HG03060 (cell line): ENCODE measurements at regions not wholly inside any gene's neighbourhood (a gene's known extent, or its start where the extent isn't known, plus 50 kb on each side); places are given as distances from the start of the nearest gene placed in this dataset.
"Not testable (repeated sequence)": the region's sequence is repeated elsewhere in the genome, so short reads cannot be mapped to it uniquely, and the experiment has no call there.

Experiments
- ATAC-seq: cut with Tn5 transposase; IDR thresholded peaks from one replicate; pipeline ENCODE4 v1.9.1; 2021; ENCODE audit warnings: low read depth, moderate number of reproducible peaks; ENCODE audit not compliant: unreplicated experiment

DNA sequence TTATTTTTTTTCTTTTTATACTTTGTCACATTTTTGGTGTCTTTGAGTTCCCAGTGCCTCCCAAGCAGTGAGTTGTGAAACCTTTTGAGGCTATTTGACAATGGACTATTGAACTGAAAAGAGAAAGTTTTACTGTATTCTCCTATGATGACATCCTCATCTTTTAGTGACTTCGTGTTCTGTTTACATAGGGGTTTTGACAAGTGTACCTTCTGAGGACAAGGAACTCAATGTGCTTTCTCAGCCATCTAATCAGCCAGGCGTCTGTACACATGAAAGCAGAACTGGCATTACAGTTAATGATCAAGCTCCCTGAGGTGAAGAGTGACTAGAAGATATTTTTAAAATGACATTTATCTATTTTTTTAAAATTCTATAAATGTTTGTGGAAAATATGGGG lies 175.5 kb downstream of the ANXA1 start:
- no peak for ATAC-seq

DNA sequence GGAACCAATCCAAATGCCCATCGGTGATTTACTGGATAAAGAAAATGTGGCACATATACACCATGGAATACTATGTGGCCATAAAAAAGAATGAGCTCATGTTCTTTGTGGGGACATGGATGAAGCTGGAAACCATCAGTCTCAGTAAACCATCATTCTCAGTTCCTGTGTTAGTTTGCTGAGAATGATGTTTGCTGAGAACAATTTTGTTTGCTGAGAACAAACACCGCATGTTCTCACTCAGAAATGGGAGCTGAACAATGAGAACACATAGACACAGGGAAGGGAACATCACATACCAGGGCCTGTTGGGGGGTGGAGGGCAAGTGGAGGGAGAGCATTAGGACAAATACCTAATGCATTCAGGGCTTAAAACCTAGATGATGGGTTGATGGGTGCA lies 185.5 kb downstream of the ANXA1 start:
- ATAC-seq: not testable (repeated sequence)

DNA sequence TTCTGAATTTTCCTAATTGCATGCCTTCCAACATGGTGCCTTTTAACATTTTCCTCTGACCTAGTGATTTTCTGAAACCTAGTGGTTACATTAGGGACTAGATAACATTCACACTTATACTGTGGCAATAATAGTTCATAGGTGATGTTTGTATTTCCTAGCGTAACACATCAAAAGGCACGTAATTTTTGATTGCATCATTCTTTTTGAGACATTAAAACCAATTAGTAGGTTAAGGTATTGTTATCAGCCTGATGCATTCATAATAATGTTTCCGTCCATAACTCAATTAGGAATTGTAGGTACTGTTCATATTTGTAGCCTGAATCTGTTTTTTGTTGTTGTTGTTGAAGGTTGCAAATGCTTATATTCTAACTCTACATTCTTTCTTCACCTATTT lies 192.4 kb downstream of the ANXA1 start:
- ATAC-seq: no peak

DNA sequence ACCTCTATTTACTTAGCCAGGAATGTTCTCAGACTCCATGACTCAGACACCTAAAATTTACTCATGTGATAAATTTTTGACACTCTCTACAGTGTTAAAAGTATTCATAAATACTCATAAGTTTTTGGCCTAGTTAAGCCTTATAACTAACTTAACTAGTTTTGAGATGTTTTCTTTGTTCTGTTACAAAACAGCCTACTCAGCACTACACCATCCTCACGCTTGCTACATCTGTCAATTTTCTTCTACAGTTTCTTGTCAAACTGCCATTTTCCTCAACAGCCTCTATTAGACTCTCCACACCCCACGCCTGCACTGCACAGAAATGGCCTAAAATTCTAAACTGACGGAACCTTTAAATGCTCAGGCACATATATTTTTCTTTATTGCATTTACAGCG lies 195.5 kb downstream of the ANXA1 start:
- no peak for ATAC-seq

DNA sequence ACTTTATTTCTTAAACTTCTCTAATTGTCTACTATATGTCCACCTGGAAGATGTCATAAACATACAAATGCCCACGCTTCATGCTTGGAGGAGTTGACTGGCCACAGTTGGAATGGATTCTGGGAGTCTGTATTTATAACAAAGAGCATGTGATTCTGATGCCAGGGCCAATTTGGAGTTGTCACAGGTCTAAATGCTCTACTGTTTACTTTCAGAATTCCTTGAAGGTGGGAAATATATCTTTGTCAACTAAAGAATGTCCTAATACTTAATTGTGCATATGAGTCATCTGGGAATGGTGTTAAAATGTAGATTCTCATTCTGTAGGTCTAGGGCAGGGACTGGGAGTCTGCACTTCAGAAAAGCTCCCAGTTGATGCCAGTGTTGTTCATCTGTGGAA lies 196.1 kb downstream of the ANXA1 start:
- no peak for ATAC-seq

DNA sequence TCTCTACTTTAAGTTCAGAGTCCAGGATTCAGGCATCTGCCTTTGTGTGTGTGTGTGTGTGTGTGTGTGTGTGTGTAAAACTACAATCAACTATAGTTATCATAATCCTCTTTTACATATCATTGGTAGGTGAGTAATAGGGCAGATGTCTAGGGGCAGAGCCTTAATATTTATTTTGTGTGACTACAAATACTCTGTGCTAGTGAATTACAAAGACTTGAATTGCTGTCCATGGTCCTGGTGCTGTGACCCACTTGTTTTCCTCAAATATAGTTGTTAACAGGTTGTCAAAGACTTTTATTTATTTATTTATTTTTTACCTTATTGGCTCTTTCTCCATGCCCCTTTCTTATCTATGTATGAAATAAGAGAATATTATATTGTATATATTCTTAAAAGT lies 196.8 kb downstream of the ANXA1 start:
- no peak for ATAC-seq

DNA sequence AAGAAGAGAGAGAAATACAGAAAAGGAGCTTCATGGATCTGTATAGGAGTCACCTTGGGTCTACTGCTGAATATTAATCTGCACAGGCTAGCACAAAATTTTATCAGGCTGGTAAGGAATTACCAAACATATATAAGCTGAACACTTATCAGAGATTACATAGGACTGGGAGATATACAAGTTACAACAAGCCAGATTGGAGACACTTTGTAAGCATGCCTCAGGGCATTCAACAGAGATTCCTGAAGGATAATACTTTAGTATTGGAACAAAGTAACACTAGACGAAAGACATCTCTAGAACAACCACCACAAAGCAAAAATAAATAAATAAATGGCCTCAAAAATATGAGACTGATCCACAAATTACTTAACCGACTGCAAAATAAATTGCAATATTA lies 197.8 kb downstream of the ANXA1 start:
- no peak for ATAC-seq

DNA sequence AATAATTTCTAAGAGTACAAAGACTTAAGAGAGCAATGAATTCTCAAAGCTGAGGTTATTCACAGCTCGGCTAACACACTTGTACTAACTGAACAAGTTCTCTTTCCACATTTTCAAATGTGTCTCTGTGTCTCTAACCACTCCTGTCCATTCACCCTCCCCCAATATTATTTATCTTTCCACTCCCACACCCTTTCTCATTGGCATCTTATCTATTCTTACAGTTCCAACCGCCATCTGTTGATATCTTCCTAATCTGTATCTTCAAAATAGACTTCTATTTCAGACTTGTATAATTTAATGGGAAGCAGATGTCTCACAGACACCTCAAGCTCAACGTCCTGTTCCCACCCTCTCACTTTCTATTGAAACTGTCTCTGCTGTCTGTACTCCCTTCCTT lies 205.9 kb downstream of the ANXA1 start:
- ATAC-seq: no peak

DNA sequence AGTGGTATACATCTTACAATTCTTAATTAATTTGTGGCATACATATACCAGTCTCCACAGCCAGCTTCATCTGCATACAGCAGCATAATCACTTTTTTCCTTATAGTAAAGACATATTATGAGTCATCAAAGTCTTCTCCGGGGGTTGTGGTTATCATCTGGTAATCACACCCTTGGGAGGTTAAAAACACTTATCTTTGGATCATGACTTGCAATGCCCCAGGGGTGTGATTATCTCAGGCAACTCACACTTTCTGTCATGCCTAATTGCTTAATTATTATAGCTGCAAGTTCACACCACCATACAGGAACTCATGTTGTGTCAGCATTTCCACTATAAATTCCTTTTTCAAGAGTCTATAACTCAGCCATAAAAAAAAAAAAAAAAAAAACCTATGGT lies 218.4 kb downstream of the ANXA1 start:
- ATAC-seq: no peak

DNA sequence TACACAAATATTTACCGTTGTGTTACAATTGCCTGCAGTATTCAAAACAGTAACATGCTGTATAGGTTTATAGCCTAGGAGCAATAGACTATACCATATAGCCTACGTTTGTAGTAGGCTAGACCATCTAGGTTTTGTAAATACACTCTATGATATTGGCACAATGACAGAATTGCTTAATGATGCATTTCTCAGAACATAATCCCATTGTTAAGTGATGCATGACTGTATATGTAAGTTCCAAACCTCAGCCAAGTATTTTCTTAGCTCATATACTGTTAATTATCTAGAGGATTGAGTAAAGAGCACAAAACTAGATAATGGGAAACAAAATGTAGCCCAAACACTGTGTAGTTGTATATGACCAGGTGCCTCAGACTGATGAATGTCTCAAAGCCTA lies 220.1 kb downstream of the ANXA1 start:
- no peak for ATAC-seq

DNA sequence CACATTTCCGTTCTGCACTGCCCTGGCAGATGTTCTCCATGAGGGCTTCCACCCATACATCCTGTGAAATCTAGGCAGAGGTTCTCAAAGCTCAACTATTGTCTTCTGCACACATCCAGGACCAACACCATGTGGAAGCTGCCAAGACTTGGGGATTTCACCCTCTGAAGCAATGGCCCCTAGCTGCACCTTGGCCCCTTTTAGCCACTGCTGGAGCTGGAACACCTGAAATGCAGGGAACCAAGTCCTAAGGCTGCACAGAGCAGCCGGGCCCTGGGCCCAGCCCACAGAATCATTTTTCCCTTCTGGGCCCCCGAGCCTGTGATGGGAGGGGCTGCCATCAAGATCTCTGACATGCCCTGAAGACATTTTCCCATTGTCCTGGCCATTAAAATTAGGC lies 228.7 kb downstream of the ANXA1 start:
- no peak for ATAC-seq

DNA sequence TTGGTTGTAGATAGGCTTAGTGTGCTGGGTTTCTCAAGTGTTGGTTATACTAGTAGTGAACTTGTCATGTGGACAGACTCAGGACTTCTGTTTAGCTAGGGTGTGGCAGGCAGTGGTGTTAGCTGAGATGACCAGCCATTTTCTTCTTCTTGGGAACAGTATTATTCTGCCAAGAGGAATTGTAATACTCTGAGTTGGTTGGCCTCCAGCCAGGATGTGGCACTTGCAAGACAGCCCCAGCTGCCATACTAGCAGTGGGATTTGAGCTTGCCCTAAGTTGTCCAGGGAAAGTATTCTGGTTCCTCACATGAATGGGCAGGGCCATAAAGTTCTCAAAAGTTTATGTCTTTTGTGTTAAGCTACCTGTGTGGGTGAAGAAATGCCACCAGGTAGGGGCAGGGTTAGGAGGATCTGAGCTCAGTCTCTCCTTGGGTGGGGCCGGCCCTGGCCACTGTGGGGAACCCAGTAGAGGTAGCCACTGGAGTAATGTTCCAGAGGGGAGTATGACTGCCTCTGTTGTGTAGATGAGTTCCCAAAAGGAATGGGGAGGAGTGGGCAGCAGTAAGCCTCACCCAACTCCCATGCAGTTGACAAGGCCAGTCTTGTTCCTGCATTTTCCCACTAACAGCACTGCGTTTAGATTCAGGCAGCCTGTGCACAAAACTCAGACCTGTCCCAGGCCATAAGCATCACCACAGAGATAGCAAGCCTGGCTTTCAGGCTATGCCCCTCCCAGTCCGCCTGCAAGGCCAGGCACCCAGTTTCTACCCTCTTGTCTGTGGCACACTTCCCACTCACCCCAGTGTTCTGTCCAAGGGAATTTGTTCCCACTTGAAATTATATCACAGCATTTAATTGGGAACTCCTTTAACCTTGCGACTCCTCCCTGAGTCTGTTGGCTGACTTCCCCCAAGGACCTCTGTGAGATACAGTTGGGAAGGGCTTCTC lies 250.7 kb downstream of the ANXA1 start:
- no peak for ATAC-seq

DNA sequence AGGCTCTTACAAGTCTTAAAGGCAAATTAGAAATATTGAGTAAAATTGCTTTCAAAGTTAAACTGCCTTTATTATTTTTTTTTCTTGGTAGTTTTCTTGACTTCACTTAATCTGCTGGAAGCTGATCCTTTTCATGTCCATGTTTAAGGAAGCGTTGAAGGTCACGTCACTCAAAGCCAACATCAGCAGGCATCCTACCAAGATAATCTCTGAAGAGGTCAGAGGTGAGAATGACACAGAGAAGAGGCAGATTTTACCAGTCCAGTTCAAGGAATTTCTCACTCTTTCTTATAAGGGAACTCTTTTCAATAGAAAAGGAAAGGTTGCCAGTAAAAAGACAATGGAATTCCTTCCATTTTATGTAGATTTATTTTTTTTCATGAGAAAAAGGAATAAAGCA lies 259.8 kb downstream of the ANXA1 start:
- ATAC-seq: no peak

DNA sequence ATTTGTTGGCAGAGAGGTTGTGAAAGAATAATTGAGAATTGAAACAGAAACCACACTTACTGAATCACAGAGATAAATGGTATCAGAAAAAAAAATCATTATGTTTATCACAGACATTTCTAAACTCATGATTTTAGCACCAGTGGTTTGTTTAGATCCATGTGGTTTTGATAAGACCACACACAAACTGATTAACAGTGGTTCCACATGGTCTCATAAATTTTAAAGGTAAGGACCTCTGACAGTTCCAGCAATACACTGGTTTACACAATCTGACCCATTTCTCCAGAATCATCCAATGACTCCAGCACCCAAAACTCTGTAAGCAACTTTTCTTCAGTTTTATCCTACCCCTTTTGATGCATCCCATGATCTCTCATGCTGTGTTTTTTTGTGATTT lies 261.2 kb downstream of the ANXA1 start:
- no peak for ATAC-seq

DNA sequence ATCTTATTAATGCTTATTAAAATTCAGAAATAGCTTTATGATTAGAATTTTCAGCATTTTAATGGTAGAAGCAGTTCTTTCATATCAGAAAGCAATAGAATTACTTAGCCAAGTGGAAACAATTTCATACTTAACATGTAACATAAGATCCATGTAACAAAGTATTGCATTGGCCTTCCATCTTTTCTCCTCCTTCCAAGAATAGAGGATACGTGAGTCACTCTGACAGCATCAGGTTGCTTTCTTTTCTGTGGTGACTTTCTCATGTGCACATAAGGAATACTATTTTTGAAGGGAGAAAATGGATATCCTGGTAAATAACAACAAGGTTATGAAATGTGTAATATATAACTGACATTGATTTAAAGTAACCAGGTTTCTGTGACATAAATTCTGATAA lies 272.2 kb downstream of the ANXA1 start:
- no peak for ATAC-seq

DNA sequence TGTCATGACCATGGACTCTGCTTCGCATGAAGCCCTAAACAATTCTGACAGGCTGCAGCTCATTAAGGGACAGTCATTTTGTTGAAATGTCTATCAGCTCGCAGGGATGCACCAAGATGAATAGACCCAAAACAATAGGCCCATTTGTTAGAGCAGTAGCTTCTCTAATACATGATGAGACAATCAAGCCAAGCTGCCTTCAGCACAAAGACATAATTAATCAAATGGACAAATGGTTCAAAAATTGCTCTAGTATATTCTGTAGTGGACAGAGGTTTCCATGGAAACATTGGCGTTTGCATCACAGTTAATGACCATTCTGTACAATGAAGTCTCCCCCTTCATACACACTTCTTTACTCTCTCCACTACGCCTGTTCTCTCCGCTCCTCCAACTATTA lies 274.6 kb downstream of the ANXA1 start:
- ATAC-seq: no peak

DNA sequence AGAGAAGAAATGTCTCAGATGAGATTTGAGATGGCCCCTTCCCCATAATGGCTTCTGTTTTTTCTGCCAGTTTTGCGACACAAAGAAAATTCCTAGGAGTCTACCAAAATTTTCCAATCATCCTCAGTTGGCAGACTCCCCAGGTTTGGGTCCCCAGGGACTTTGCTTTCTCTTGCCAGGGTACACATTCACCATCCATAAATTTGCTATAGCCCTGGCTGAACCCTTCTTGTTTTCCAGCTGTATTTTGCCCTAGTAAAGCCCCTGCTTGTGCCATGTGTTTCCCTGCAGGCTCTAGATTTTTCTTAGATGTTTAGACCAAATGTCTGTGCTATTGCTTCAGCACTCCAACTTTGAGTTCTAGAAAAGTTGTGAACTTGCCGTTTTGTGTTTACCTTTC lies 283.2 kb downstream of the ANXA1 start:
- no peak for ATAC-seq

DNA sequence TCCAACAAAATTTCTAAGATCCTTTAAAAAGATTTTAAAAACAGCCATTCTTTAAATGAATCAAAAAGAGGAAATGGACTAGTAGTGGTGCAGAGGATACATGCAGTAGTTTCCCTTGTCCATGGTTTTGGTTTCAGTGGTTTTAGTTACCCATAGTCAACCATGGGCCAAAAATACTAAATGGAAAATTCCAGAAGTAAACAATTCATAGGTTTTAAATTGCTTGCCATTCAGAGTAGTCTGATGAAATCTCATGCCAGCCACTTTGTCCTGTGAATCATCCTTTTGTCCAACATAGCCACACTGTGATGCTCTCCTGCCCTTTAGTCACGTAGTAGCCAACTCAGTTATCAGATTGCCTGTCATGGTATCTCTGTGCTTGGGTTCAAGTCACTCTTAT lies 286.1 kb downstream of the ANXA1 start:
- ATAC-seq: peak; percentile 67

DNA sequence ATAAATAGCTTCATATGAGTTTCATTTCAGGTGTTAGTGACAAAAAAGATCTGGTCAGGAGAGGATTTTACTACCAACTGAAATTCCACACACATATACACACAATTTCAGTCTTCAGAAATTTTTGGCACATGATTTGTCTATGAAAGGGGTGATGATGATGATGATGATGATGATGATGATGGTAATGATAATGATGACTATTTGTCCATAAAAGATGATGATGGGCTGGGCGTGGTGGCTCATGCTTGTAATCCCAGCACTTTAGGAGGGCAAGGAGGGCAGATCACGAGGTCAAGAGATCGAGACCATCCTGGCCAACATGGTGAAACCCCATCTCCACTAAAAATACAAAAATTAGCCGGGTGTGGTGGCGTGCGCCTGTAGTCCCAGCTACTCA lies 288.2 kb downstream of the ANXA1 start:
- not testable (repeated sequence) for ATAC-seq

DNA sequence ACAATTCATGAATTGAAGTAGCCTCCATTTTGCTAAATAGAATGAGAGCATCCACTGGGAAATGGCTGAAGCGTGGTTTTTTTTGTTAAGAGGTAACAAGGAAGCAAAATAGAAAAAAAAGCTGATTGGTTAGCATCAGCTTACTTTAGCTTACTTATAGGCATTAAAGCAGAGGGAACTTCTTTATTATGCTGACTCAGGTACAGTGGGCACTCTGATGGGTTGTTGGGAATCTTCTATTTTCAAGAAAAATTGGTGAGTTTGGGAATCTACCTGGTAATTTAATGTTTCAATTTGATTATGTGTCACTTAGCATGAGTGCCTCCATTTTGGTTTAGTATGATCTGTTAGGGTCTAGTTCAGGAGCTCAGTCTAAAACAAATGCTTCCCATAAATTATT lies 289.6 kb downstream of the ANXA1 start:
- no peak for ATAC-seq

DNA sequence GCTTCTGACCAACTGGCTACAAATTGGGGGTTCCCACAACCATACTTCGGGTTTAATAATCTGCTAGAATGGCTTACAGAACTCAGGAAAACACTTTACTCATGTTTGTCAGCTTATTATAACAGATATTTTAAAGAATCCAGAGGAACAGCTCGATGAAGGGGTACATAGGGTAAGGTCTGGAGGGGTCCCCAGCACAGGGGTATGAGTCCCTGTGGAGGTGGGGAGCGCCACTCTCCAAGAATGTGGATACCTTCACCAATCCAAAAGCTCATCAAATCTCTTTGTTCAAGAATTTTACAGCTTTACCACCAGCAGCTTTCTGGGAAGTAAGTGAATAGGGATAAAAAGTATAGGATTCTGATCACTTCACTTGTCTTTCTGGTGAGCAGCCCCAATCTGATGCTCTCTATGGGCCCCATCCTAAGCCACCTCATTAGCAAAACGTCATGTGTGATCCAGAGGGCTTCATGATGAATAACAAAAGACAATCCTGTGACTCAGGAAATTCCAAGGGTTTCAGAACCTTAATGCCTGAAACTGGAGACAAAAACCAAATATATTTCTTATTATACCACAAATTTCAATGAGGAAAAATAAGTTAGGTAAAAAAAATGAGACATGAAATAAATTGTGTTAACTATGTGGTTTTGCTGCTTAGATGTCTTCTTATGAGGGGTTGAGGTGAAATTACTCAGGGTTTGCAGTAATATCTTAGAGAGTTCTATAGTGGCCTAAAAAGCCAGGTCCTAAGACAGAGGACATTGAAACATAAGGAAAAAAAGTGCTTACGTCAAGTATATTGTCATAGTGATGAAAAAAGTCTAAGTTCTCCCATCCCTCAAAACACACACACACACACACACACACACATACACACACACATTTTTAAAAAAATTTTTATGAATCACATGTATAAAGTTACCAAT lies 290.5 kb downstream of the ANXA1 start:
- ATAC-seq: no peak

DNA sequence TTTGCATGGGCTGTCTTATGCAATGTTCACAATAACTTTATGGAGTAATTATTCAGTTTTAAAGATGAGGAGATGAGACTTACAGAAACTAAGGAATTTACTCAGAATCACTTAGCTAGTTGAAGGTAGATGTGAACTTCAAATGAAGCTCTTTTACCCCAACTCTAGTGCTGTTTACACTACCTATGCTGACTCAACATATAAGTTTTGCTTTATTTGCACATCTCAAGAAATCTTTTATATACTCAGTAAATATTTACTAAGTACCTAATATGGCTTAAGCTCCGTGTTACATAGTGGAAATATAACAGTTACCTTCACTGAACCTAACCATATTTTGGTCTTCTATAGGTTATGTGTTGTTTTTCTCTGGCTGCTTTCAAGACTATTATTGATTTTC lies 293.2 kb downstream of the ANXA1 start:
- ATAC-seq: no peak
